Activated T-cell treated with anti-CD3 and anti-CD28 coated beads, Interleukin-2, amount 50 U/mL, for 24 hours (primary cell): ENCODE measurements at regions not wholly inside any gene's neighbourhood (a gene's known extent, or its start where the extent isn't known, plus 50 kb on each side); places are given as distances from the start of the nearest gene placed in this dataset.
A peak's percentile ranks its signal among the peaks of the same experiment; 100 is the strongest.
"Not testable (repeated sequence)": the region's sequence is repeated elsewhere in the genome, so short reads cannot be mapped to it uniquely, and the experiment has no call there.

Experiments used
- DNase-seq: peaks from one replicate; pipeline ENCODE4 v3.0.0-alpha.2; 2020
- H3K27ac Mint-ChIP-seq: 2 replicates; pipeline ENCODE4 v1.8.0; 2020; ENCODE audit warnings: mild to moderate bottlenecking, mixed read lengths
- H3K27me3 Mint-ChIP-seq: 2 replicates; pipeline ENCODE4 v1.8.0; 2020; ENCODE audit warnings: mixed read lengths
- H3K36me3 Mint-ChIP-seq: 2 replicates; pipeline ENCODE4 v1.8.0; 2020; ENCODE audit warnings: low read depth, mixed read lengths
- H3K4me1 Mint-ChIP-seq: 2 replicates; pipeline ENCODE4 v1.8.0; 2020; ENCODE audit warnings: low read depth, mixed read lengths
- H3K4me3 Mint-ChIP-seq: 2 replicates; pipeline ENCODE4 v1.8.0; 2020; ENCODE audit warnings: mild to moderate bottlenecking, moderate library complexity, mixed read lengths
- H3K9me3 Mint-ChIP-seq: 2 replicates; pipeline ENCODE4 v1.8.0; 2020; ENCODE audit warnings: mixed read lengths

- H3K4me3 Mint-ChIP-seq, result no peak overlapping the region
- H3K4me1 Mint-ChIP-seq, result peaks cover 16% of the 10 kb centered on the region
- H3K9me3 Mint-ChIP-seq, result peaks cover 12% of the 10 kb centered on the region
- H3K36me3 Mint-ChIP-seq, result no peaks in the 10 kb centered on the region
- no peaks in the 10 kb centered on the region for H3K27me3 Mint-ChIP-seq
- no peak overlapping the region for H3K27ac Mint-ChIP-seq
- DNase-seq, result no peak
Measured at GRCh38 chr2:62320657-62321357, 124.9 kb downstream of the B3GNT2 start.

GRCh38 chr2:62320137-62320536, 124.2 kb downstream of the B3GNT2 start:
- not testable (repeated sequence) for H3K27me3 Mint-ChIP-seq, H3K9me3 Mint-ChIP-seq, DNase-seq, H3K27ac Mint-ChIP-seq, H3K36me3 Mint-ChIP-seq, H3K4me3 Mint-ChIP-seq
- peaks cover 16% of the 10 kb centered on the region for H3K4me1 Mint-ChIP-seq

- Mint-ChIP-seq H3K36me3 (no peaks in the 10 kb centered on the region), H3K27me3 (no peaks in the 10 kb centered on the region), H3K4me3 (no peak overlapping the region), H3K9me3 (no peaks in the 10 kb centered on the region), H3K27ac (no peak overlapping the region), H3K4me1 (peaks cover 22% of the 10 kb centered on the region)
- DNase-seq, result no peak
Measured at GRCh38 chr2:62319070-62319469, 123.2 kb downstream of the B3GNT2 start.

- no peaks in the 10 kb centered on the region for H3K36me3 Mint-ChIP-seq
- no peak for DNase-seq
- H3K27ac Mint-ChIP-seq, result no peak overlapping the region
- H3K27me3 Mint-ChIP-seq, result no peaks in the 10 kb centered on the region
- no peaks in the 10 kb centered on the region for H3K9me3 Mint-ChIP-seq
- peaks cover 23% of the 10 kb centered on the region for H3K4me1 Mint-ChIP-seq
- no peak overlapping the region for H3K4me3 Mint-ChIP-seq
Measured at GRCh38 chr2:62315476-62315875, 119.6 kb downstream of the B3GNT2 start.

- H3K27me3 Mint-ChIP-seq, result no peaks in the 10 kb centered on the region
- H3K9me3 Mint-ChIP-seq, result no peaks in the 10 kb centered on the region
- peak overlapping the region; percentile 23 for H3K4me3 Mint-ChIP-seq
- DNase-seq, result no peak
- H3K36me3 Mint-ChIP-seq, result no peaks in the 10 kb centered on the region
- peak overlapping the region; percentile 52 for H3K27ac Mint-ChIP-seq
- peaks cover 35% of the 10 kb centered on the region for H3K4me1 Mint-ChIP-seq
Measured at GRCh38 chr2:62314291-62314690, 118.4 kb downstream of the B3GNT2 start.

- peak overlapping the region; percentile 23 for H3K27ac Mint-ChIP-seq
- no peak for DNase-seq
- H3K27me3 Mint-ChIP-seq, result no peaks in the 10 kb centered on the region
- no peaks in the 10 kb centered on the region for H3K9me3 Mint-ChIP-seq
- H3K4me3 Mint-ChIP-seq, result peak overlapping the region; percentile 23
- no peaks in the 10 kb centered on the region for H3K36me3 Mint-ChIP-seq
- peaks cover 38% of the 10 kb centered on the region for H3K4me1 Mint-ChIP-seq
Measured at GRCh38 chr2:62313449-62314227, 117.7 kb downstream of the B3GNT2 start.

- Mint-ChIP-seq H3K9me3 (no peaks in the 10 kb centered on the region), H3K36me3 (no peaks in the 10 kb centered on the region), H3K4me1 (peaks cover 74% of the 10 kb centered on the region), H3K4me3 (peak overlapping the region; percentile 26), H3K27me3 (no peaks in the 10 kb centered on the region), H3K27ac (peak overlapping the region; percentile 89)
- peak; percentile 62 for DNase-seq
Measured at GRCh38 chr2:62309465-62310091, 113.7 kb downstream of the B3GNT2 start.

GRCh38 chr2:62309081-62309464, 113.2 kb downstream of the B3GNT2 start:
- Mint-ChIP-seq H3K9me3 (no peaks in the 10 kb centered on the region), H3K27ac (no peak overlapping the region), H3K36me3 (no peaks in the 10 kb centered on the region)

GRCh38 chr2:62307469-62308389, 111.8 kb downstream of the B3GNT2 start:
- no peak for DNase-seq
- Mint-ChIP-seq H3K27me3 (no peaks in the 10 kb centered on the region), H3K4me1 (peaks cover 80% of the 10 kb centered on the region), H3K36me3 (no peaks in the 10 kb centered on the region), H3K9me3 (no peaks in the 10 kb centered on the region), H3K27ac (peak overlapping the region; percentile 26), H3K4me3 (no peak overlapping the region)

More at GRCh38 chr2:62309081-62309464, 113.2 kb downstream of the B3GNT2 start:
- Mint-ChIP-seq H3K27me3 (no peaks in the 10 kb centered on the region), H3K4me1 (peaks cover 74% of the 10 kb centered on the region), H3K4me3 (no peak overlapping the region)
- no peak for DNase-seq

- Mint-ChIP-seq H3K4me1 (peaks cover 87% of the 10 kb centered on the region), H3K27ac (peak overlapping the region; percentile 92), H3K36me3 (no peaks in the 10 kb centered on the region), H3K27me3 (no peaks in the 10 kb centered on the region), H3K4me3 (peak overlapping the region; percentile 23), H3K9me3 (no peaks in the 10 kb centered on the region)
- DNase-seq, result peak; percentile 61
Measured at GRCh38 chr2:62306751-62307468, 111.0 kb downstream of the B3GNT2 start.

GRCh38 chr2:62305421-62306176, 109.7 kb downstream of the B3GNT2 start:
- peak; percentile 78 for DNase-seq
- peak overlapping the region; percentile 54 for H3K4me3 Mint-ChIP-seq
- peaks cover 91% of the 10 kb centered on the region for H3K4me1 Mint-ChIP-seq

GRCh38 chr2:62304429-62305417, 108.8 kb downstream of the B3GNT2 start:
- DNase-seq, result peak; percentile 67
- Mint-ChIP-seq H3K27ac (peak overlapping the region; percentile 92), H3K36me3 (no peaks in the 10 kb centered on the region), H3K27me3 (no peaks in the 10 kb centered on the region), H3K4me3 (peak overlapping the region; percentile 54), H3K4me1 (peaks cover 82% of the 10 kb centered on the region), H3K9me3 (no peaks in the 10 kb centered on the region)

More at GRCh38 chr2:62305421-62306176, 109.7 kb downstream of the B3GNT2 start:
- Mint-ChIP-seq H3K36me3 (no peaks in the 10 kb centered on the region), H3K9me3 (no peaks in the 10 kb centered on the region), H3K27ac (peak overlapping the region; percentile 92), H3K27me3 (no peaks in the 10 kb centered on the region)
